ENCODE measurements at regions not wholly inside any gene's neighbourhood (a gene's known extent, or its start where the extent isn't known, plus 50 kb on each side); places are given as distances from the start of the nearest gene placed in this dataset.

- H4K91ac ChIP-seq (replicated peaks; ENCODE audit: insufficient read length, low read length) = no peak overlapping the region
- TF ChIP-seq JUND (IDR thresholded peaks at IDR 0.05; ENCODE audit: low read length) (no peak), POLR2AphosphoS5 (IDR thresholded peaks at IDR 0.05; ENCODE audit: low read depth, low read length) (no peak), HDAC6 (IDR thresholded peaks at IDR 0.05; ENCODE audit: low read depth, low read length) (no peak), SIRT6 (IDR thresholded peaks at IDR 0.05; ENCODE audit: low read length) (no peak), TAF7 (optimal IDR thresholded peaks at IDR 0.05; ENCODE audit: borderline replicate concordance, low read depth, low read length) (no peak), FOSL1 (IDR thresholded peaks at IDR 0.05; ENCODE audit: insufficient read depth, low read depth, low read length) (no peak), PHF8 (conservative IDR thresholded peaks at IDR 0.05; ENCODE audit: low read depth, low read length) (no peak), SRF (IDR thresholded peaks at IDR 0.05; ENCODE audit: low read depth, low read length) (no peak), SIN3A (conservative IDR thresholded peaks at IDR 0.05 in 1 of 2, IDR thresholded peaks at IDR 0.05 in 1 of 2; ENCODE audit: low read depth in 1 of 2, low read length in 2 of 2) (no peak), MAFK (IDR thresholded peaks at IDR 0.05; ENCODE audit: low read depth, low read length) (no peak), TCF12 (IDR thresholded peaks at IDR 0.05; ENCODE audit: low read depth, low read length) (no peak), JUN (IDR thresholded peaks at IDR 0.05; ENCODE audit: low read depth, low read length) (no peak), EZH2 (IDR thresholded peaks at IDR 0.05; ENCODE audit: low read depth, low read length, severe bottlenecking) (no peak), EP300 (IDR thresholded peaks at IDR 0.05; ENCODE audit: borderline replicate concordance in 1 of 2, low read depth in 2 of 2, low read length in 2 of 2) (no peak), SAP30 (IDR thresholded peaks at IDR 0.05; ENCODE audit: insufficient read depth, insufficient replicate concordance, low read length) (no peak), CEBPB (IDR thresholded peaks at IDR 0.05; ENCODE audit: low read depth, low read length) (no peak)
Observed at GRCh38 chr4:112015960-112016359, 129.3 kb upstream of the FAM241A start.

More at GRCh38 chr4:112015960-112016359, 129.3 kb upstream of the FAM241A start:
- Histone ChIP-seq H3K23ac (ENCODE audit: insufficient read length) (no peak overlapping the region), H3K4me3 (ENCODE audit: extremely low read depth in 1 of 4, insufficient read depth in 2 of 4, low read depth in 3 of 4, low read length in 4 of 4) (no peak overlapping the region), H2AFZ (ENCODE audit: low read length) (no peak overlapping the region), H3K4ac (replicated peaks; ENCODE audit: insufficient read length, low read depth, low read length) (no peak overlapping the region), H4K8ac (ENCODE audit: extremely low read depth, insufficient read depth, low read length) (no peak overlapping the region), H2BK5ac (ENCODE audit: low read depth, low read length) (no peak overlapping the region), H3K79me2 (ENCODE audit: control insufficient read depth in 1 of 2, insufficient read depth in 2 of 2, low read length in 2 of 2) (no peaks in the 10 kb centered on the region), H3K4me2 (ENCODE audit: insufficient read depth in 1 of 2, low read depth in 2 of 2, low read length in 2 of 2) (no peak overlapping the region), H2AK5ac (ENCODE audit: low read depth, low read length) (no peak overlapping the region), H2BK12ac (ENCODE audit: low read depth, low read length) (no peak overlapping the region), H2BK120ac (replicated peaks; ENCODE audit: low read depth, low read length) (no peak overlapping the region), H3K18ac (ENCODE audit: extremely low read depth, low read length) (no peak overlapping the region), H3K23me2 (ENCODE audit: low read depth, low read length) (no peaks in the 10 kb centered on the region), H3K56ac (replicated peaks; ENCODE audit: insufficient read length, low read depth, low read length) (no peak overlapping the region), H3K27me3 (replicated peaks in 1 of 4; ENCODE audit: control insufficient read depth in 3 of 4, extremely low read depth in 1 of 4, insufficient read depth in 3 of 4, low read length in 3 of 4) (no peaks in the 10 kb centered on the region), H3K4me1 (replicated peaks in 1 of 4; ENCODE audit: control insufficient read depth in 3 of 4, insufficient read depth in 4 of 4, low read length in 3 of 4) (no peaks in the 10 kb centered on the region), H2BK20ac (ENCODE audit: low read length) (no peak overlapping the region), H4K5ac (ENCODE audit: insufficient read length, low read depth, low read length) (no peak overlapping the region), H3K36me3 (ENCODE audit: control insufficient read depth in 2 of 4, insufficient read depth in 4 of 4, low read length in 3 of 4) (no peaks in the 10 kb centered on the region), H3K14ac (ENCODE audit: insufficient read length) (no peak overlapping the region), H2BK15ac (ENCODE audit: low read length) (no peak overlapping the region), H3K79me1 (ENCODE audit: low read depth, low read length) (no peaks in the 10 kb centered on the region), H3K9ac (replicated peaks in 1 of 4; ENCODE audit: extremely low read depth in 1 of 4, low read depth in 3 of 4, low read length in 3 of 4) (no peak overlapping the region), H3K27ac (ENCODE audit: low read depth, low read length) (no peak overlapping the region), H4K20me1 (replicated peaks in 1 of 2; ENCODE audit: control insufficient read depth in 1 of 2, insufficient read depth in 2 of 2, low read length in 2 of 2) (no peaks in the 10 kb centered on the region), H3K9me3 (ENCODE audit: insufficient read depth in 2 of 2, low read depth in 1 of 2, low read length in 1 of 2) (no peaks in the 10 kb centered on the region)
- CTCF ChIA-PET (ENCODE audit: partially characterized antibody) = interaction anchor here (0.6 kb wide), 1 partner anchor 13 kb away, joined by 3 read pairs; no protein-coding TSS in a partner anchor
- 83% methylated on average over 3 of the region's 3 CpGs; no CpG with 5 or more reads in 1 of the 2 experiments for WGBS, 2 experiments (ENCODE audit: extremely low coverage in 1 of 2, insufficient coverage in 1 of 2, insufficient read length in 1 of 2, insufficient replicate concordance in 2 of 2, low coverage in 1 of 2, low lambda C conversion rate in 2 of 2, missing lambda C conversion rate in 1 of 2)
- POLR2A ChIA-PET (ENCODE audit: partially characterized antibody) = no interaction called here
- DNase-seq (ENCODE audit: low read depth in 1 of 2, low spot score in 2 of 2) (no peak), FAIRE-seq (no peak)
